ENCODE measurements at regions not wholly inside any gene's neighbourhood (a gene's known extent, or its start where the extent isn't known, plus 50 kb on each side); places are given as distances from the start of the nearest gene placed in this dataset.

DNA sequence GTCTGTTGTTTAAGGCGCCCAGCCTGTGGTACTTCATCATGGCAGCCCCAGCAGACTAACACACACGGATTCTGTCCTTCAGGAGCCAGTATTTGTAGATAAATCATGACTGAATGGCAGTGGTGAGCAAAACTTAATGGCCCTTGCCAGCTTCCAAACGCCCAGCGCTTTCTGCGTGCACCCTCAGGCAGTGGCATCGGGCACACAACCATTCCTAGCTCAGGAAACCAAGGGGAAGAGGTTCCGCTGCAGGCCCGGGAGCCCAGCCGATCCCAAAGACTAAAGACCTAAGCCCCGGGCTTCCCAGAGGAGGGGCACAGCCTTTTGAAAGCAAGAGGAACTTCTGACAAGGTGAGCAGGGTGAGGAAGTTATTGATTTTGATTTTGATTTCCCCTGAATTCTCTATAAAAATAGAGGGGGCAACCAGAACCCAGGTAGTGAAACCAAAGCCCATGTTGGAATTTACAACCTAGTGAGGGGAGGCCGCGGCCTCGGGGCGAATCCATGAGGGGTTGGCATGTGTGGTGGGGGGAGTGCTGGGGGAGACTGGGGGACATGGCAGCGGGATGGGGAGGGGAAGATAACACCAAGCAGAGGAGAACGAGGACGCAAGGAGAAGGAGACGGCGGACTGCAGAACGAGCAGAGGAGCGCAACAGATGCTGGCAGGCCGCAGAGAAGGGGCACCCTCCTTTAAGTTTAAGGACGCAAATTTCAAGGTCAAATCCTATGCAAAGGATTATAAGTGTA lies 79.9 kb upstream of the SEPTIN5 start:
- no peak overlapping the region for H3K4me3 Mint-ChIP-seq
- H3K27me3 Mint-ChIP-seq (ENCODE audit: low read depth) = no peaks in the 10 kb centered on the region
- no peaks in the 10 kb centered on the region for H3K4me1 Mint-ChIP-seq (ENCODE audit: low read depth)
- ATAC-seq (replicated peaks in 1 of 2) (no peak), DNase-seq (no peak)
- no peaks in the 10 kb centered on the region for H3K36me3 Mint-ChIP-seq (ENCODE audit: insufficient read depth in 2 of 2)
- H3K27ac Mint-ChIP-seq = no peak overlapping the region
- H3K9me3 Mint-ChIP-seq = no peaks in the 10 kb centered on the region

DNA sequence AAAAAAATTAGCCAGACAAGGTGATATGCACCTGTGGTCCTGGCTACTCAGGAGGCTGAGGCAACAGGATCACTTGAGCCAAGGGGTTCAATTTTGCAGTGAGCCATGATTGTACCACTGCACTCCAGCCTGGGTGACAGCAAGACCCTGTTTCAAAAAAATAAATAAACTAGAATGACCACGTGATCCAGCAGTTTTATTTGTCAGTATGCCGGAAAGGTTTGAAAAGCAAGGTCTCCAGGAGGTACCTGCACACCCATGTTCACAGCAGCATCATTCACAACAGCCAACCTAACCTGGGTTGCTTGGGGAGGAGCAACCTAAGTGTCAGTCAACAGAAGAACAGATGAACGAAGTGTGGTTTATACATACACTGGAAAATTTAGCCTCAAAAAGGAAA lies 78.7 kb upstream of the SEPTIN5 start:
- H3K4me3 Mint-ChIP-seq = no peak overlapping the region
- no peak for ATAC-seq (replicated peaks in 1 of 2)
- H3K27ac Mint-ChIP-seq = no peak overlapping the region
- no peak for DNase-seq
- no peaks in the 10 kb centered on the region for H3K9me3 Mint-ChIP-seq
- H3K4me1 Mint-ChIP-seq (ENCODE audit: low read depth) = no peaks in the 10 kb centered on the region
- H3K27me3 Mint-ChIP-seq (ENCODE audit: low read depth) = no peaks in the 10 kb centered on the region
- no peaks in the 10 kb centered on the region for H3K36me3 Mint-ChIP-seq (ENCODE audit: insufficient read depth in 2 of 2)

DNA sequence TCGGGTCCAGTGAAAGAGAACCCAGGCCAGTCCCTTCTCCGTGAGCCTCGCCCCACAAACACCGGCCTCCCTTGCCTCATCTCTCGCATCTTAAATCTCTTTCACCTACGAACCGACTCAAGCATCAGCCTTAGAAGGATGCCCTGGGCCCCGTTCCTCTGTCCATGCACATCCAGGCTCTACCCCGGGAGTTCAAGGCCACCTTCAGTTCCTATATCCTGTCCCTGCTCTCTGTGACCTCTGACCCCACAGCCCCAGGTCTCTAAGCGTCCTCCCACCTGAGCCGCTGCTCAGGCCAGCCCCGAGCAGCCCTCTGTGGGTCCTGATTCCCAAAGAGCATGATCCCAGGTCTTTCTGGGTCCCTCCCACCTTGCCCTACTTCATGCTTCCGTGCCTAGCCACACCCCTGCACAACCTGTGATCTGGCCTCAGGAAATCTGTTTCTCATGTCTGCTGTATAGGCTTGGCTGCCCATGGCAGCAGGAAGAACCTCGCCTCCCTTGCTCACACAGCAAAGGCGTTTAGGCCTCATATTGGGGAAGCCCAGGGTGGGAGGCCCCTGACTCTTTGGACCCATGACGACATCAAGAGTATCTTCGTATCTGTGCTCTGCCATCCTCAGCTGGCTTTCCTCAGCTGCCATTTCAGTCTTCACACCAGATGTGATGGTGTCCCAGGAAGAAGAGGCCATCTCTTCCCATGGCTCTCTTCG lies 77.5 kb upstream of the SEPTIN5 start:
- Mint-ChIP-seq H3K4me3 (no peak overlapping the region), H3K36me3 (ENCODE audit: insufficient read depth in 2 of 2) (no peaks in the 10 kb centered on the region), H3K9me3 (no peaks in the 10 kb centered on the region), H3K4me1 (ENCODE audit: low read depth) (no peaks in the 10 kb centered on the region), H3K27me3 (ENCODE audit: low read depth) (no peaks in the 10 kb centered on the region), H3K27ac (no peak overlapping the region)
- ATAC-seq (replicated peaks in 1 of 2) = no peak
- DNase-seq = no peak

DNA sequence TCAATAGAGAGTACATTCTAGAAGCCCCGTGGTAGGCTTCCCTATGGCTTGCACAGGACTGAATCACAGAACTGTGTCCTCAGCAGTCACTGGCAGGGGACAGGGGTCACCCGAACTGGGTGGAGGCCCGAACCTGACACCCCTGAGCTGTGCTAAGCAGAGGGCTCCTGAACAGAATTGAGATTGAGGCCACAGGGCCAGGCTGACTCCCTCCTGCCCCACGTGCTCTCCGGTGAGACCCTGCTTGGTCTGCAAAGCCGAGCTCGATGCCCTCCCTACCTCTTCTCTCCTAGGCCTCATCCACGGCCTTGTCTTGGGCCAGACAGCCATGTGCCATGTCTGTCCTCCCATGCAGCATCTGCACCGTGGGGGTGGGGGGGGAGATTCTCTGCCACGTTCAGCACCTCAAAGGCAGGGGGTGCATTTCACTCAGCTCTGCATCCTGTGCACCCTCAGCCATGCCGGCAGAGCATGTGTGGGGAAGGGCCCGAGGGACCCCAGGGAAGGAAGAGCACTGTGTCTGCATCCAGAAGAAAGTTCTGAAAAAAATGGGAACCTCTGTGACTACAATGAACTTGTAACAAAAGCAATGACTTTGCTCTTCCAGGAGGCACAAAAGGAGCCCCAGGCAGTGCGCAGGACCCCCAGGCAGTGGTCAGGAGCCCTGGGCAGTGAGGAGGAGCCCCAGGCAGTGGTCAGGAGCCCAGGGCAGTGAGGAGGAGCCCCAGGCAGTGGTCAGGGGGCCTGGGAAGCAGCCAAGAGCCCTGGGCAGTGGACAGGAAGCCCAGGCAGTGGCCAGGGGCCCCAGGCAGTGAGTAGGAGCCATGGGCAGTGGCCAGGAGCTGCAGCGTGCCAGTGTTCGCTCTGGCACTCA lies 76.7 kb upstream of the SEPTIN5 start:
- H3K9me3 Mint-ChIP-seq = no peaks in the 10 kb centered on the region
- ATAC-seq (replicated peaks in 1 of 2) (no peak), DNase-seq (no peak)
- H3K27ac Mint-ChIP-seq = no peak overlapping the region
- H3K36me3 Mint-ChIP-seq (ENCODE audit: insufficient read depth in 2 of 2) = no peaks in the 10 kb centered on the region
- no peaks in the 10 kb centered on the region for H3K27me3 Mint-ChIP-seq (ENCODE audit: low read depth)
- no peaks in the 10 kb centered on the region for H3K4me1 Mint-ChIP-seq (ENCODE audit: low read depth)
- H3K4me3 Mint-ChIP-seq = no peak overlapping the region

DNA sequence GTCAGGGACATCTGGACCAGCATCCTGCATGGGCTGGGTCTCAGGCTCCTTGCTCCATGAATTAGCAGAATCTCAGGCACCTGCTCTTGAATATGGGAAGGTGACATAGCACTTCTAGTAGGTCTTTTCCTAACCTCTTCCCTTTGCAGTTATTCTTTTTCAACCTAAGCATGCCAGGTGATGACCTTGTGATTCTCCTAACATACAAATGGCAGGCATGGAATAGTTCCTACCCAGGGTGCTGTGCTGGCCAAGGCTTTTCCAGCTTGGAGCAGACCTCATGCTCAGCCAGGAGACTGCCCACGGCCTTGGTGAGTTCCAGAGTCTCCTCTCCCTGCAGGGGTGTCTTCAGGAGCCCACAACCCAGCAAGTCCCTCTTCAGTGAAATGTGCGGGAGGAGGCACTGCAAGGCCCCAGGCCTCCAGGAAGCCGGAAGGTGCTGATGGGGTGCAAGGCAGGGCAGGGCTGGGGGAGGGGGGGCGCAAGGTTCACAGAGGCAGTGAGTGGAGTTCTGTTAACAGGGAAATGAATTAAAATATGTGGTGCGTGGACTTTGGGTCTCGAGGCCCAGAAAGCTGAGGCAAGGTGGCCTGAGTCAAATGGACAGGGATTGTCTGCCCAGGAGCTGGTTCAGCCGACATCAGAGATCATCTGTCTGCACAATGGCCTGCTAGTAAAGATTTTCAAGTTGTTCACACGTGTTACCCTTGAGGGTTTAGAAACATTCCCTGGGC lies 75.9 kb upstream of the SEPTIN5 start:
- no peak for ATAC-seq (replicated peaks in 1 of 2)
- no peak for DNase-seq
- no peak overlapping the region for H3K27ac Mint-ChIP-seq
- no peaks in the 10 kb centered on the region for H3K9me3 Mint-ChIP-seq
- H3K27me3 Mint-ChIP-seq (ENCODE audit: low read depth) = no peaks in the 10 kb centered on the region
- H3K36me3 Mint-ChIP-seq (ENCODE audit: insufficient read depth in 2 of 2) = no peaks in the 10 kb centered on the region
- H3K4me3 Mint-ChIP-seq = no peak overlapping the region
- H3K4me1 Mint-ChIP-seq (ENCODE audit: low read depth) = no peaks in the 10 kb centered on the region

DNA sequence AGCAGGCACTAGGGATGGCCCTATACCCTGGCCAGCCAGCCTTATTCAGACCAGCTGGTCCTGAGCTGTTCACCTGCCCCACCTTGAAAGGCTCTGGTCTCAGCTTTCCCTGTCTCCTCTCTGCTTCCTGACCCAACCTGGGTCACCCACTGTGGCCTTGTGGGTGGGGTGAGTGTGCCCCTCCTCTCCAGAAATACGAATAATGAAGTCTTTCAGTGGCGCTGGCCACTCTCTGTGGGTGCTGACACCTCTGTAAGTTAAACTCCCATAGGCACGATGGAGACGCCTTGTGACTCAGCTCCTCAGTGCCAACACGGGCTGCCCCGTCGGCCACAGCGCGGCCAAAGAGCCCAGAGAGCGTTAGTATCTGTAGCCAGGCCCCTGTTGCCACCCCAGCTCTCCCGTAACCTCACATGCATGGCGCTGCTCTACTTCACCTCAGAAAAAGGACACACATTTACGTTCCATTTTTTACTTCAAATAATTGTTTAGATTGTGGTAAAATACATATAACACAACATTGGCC lies 74.6 kb upstream of the SEPTIN5 start:
- no peaks in the 10 kb centered on the region for H3K4me1 Mint-ChIP-seq (ENCODE audit: low read depth)
- no peaks in the 10 kb centered on the region for H3K36me3 Mint-ChIP-seq (ENCODE audit: insufficient read depth in 2 of 2)
- H3K4me3 Mint-ChIP-seq = no peak overlapping the region
- no peaks in the 10 kb centered on the region for H3K27me3 Mint-ChIP-seq (ENCODE audit: low read depth)
- ATAC-seq (replicated peaks in 1 of 2) (no peak), DNase-seq (no peak)
- H3K9me3 Mint-ChIP-seq = no peaks in the 10 kb centered on the region
- H3K27ac Mint-ChIP-seq = no peak overlapping the region

DNA sequence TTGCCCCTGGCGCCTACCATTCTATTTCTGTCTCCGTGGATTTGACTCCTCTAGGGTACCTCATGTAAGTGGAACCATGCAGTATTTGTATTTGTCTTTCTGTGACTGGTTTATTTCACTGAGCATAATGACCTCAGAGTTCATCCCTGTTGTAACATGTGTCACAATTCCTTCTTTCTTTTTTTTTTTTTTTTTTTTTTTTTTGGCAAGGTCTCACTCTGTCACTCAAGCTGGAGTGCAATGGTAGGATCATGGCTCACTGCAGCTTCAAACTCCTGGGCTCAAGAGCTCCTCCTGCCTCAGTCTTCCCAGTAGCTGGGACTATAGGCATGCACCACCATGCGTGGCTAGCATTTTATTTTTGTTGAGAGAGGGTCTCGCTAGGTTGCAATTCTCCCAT lies 74.0 kb upstream of the SEPTIN5 start:
- DNase-seq (no peak), ATAC-seq (replicated peaks in 1 of 2) (no peak)
- peaks cover 4% of the 10 kb centered on the region for H3K27me3 Mint-ChIP-seq (ENCODE audit: low read depth)
- no peak overlapping the region for H3K27ac Mint-ChIP-seq
- no peaks in the 10 kb centered on the region for H3K36me3 Mint-ChIP-seq (ENCODE audit: insufficient read depth in 2 of 2)
- H3K9me3 Mint-ChIP-seq = no peaks in the 10 kb centered on the region
- no peaks in the 10 kb centered on the region for H3K4me1 Mint-ChIP-seq (ENCODE audit: low read depth)
- no peak overlapping the region for H3K4me3 Mint-ChIP-seq

DNA sequence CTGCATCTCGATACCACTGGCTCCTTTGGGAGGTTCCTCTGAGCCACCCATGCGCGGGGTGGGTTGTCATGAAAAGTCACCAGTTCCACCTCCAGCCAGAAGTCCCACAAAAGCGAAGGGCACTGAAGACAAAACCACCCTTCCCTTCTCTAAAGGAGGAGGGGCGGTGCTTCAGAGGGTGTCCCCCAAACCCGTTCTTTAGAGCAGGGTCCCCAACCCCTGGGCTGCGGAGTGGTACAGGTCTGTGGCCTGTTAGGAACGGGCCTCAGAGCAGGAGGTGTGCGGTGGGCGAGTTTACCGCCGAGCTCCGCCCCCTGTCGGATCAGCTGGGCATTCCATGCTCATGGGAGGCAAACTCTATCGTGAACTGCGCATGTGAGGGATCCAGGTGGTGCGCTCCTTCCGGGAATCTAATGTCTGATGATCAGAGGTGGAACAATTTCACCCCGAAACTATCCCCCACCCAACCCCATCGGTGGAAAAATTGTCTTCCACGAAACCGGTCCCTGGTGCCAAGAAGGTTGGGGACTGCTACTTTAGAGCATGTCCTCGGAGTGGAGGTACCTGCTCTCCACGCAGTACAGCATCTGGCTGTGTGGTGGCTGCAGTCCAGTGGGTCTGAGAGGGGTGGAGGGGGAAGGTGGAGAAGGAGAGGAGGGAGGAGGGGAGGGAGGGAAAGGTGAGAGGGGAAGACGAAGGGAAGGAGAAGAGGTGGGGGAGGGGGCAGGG lies 72.9 kb upstream of the SEPTIN5 start:
- Mint-ChIP-seq H3K4me3 (no peak overlapping the region), H3K27me3 (ENCODE audit: low read depth) (peaks cover 9% of the 10 kb centered on the region), H3K9me3 (no peaks in the 10 kb centered on the region), H3K36me3 (ENCODE audit: insufficient read depth in 2 of 2) (no peaks in the 10 kb centered on the region), H3K4me1 (ENCODE audit: low read depth) (no peaks in the 10 kb centered on the region), H3K27ac (no peak overlapping the region)
- DNase-seq (no peak), ATAC-seq (replicated peaks in 1 of 2) (no peak)

DNA sequence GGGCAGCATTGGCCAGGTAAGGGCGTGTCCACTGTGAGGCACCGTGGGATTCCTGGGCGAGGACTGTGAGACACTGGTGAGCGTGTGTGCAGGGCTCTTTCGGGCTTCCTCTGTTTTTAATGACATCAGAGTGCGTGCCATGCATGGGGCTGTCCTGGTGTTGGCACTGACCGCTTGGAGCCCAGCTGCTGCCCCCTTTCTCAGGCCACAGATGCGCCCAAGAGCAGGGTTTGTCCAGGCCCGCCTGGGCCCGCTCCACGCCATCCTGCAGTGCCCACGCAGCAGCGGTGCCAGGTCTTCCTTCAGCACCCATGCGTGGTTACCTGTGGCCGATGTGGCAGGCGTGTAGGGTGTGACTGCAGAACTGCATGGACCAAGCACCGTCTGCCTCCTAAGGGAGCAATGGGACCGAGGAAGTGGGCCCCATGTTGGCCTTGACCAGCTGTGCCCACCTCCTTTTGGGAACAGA lies 72.3 kb upstream of the SEPTIN5 start:
- H3K27ac Mint-ChIP-seq = no peak overlapping the region
- no peaks in the 10 kb centered on the region for H3K4me1 Mint-ChIP-seq (ENCODE audit: low read depth)
- DNase-seq (no peak), ATAC-seq (replicated peaks in 1 of 2) (no peak)
- H3K9me3 Mint-ChIP-seq = no peaks in the 10 kb centered on the region
- H3K27me3 Mint-ChIP-seq (ENCODE audit: low read depth) = peaks cover 9% of the 10 kb centered on the region
- no peak overlapping the region for H3K4me3 Mint-ChIP-seq
- peaks cover 0 to 1% of the 10 kb centered on the region in 2 donors for H3K36me3 Mint-ChIP-seq (ENCODE audit: insufficient read depth in 2 of 2)

DNA sequence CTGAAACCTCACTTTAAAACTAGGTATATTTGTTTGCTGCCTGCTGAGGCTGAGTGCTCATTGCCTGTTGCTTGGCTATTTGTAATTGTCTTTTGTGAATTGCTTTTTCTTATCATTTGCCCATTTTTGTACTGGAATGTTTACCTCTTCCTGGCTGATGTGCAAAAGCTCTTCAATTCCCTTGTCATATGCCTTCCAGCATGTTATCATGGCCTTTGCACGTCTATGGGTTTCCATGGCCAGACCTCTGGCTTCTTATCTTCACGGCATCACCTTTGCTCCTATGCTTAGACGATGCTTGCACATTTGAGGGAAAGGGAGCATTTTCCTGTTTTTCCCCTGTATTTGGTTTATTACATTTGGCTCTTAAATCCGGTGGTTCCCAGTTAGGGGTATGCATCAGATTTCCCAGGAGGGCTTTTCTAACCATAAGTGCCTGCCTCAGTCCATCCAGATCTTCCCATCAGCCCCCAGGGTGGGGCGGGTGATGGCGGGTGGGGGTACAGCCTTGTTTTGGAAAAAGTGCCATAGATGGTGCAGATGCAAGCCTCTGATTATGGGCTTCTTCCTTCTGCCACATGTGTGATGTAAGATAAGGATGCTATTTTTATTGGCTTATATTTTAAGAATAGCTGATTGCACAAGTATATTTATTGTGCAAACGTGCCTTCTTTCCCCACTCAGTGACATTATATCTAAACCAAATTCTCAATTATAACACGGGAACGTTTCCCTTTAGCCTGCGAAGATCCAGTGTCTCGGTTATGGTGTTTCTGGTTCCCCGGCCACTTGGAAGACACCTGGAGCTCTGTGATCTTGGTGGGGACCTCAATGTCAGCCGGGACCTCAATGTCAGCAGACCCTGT lies 70.6 kb upstream of the SEPTIN5 start:
- Mint-ChIP-seq H3K4me3 (no peak overlapping the region), H3K36me3 (ENCODE audit: insufficient read depth in 2 of 2) (peaks cover 8 to 9% of the 10 kb centered on the region in 2 donors), H3K27ac (no peak overlapping the region), H3K27me3 (ENCODE audit: low read depth) (peaks cover 9% of the 10 kb centered on the region), H3K4me1 (ENCODE audit: low read depth) (no peaks in the 10 kb centered on the region), H3K9me3 (peaks cover 0 to 7% of the 10 kb centered on the region in 2 donors)
- DNase-seq = no peak
- ATAC-seq (replicated peaks in 1 of 2) = no peak

DNA sequence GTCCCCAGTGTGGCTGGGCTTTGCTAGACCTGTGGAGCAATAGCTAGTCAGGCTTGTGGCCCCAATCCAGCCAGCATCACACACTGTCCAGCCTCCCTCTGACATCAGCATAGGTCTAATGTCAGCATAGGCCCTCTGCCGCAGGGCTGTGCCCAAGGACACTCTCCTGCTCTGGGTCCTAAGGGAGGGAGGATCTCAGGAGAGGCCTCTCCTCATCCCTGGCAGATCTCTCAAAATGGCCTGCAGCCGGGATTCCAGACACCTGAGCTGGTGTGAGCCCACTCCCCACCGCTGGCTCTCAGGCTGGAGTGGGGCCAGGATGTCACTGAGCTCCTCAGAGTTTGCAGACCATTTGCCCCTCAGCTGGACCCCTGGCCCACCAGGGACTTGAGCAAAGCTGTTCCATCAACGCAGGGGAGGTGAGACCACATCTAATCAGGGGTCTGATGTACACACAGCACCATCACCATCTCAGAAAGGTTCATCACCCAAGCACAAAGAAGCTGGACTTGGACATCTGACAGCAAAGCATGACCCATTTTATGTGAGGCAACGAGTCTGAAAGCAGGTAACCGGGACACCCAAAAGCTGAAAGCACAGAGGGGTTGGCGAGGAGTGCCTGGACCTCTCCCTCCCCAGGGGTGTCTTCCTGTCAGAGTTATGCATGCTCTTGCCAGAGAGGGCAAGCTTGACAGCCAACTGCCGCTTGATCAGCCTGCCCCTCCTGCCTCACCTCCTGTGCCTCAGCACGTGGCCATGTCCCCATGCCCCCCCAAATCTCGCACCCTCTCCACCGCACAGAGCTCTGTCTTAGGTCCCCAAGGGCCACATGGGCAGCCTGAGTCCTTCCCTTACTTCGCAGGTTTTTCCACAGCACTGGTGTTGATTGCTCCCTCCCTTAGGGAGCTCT lies 69.7 kb upstream of the SEPTIN5 start:
- H3K27me3 Mint-ChIP-seq (ENCODE audit: low read depth) = peaks cover 9% of the 10 kb centered on the region

More for the DNA sequence above, 69.7 kb upstream of the SEPTIN5 start:
- no peak for ATAC-seq (replicated peaks in 1 of 2)
- peaks cover 9% of the 10 kb centered on the region in 2 donors for H3K36me3 Mint-ChIP-seq (ENCODE audit: insufficient read depth in 2 of 2)
- no peak for DNase-seq
- peaks cover 2 to 9% of the 10 kb centered on the region in 2 donors for H3K9me3 Mint-ChIP-seq
- H3K27ac Mint-ChIP-seq = no peak overlapping the region
- no peaks in the 10 kb centered on the region for H3K4me1 Mint-ChIP-seq (ENCODE audit: low read depth)
- no peak overlapping the region for H3K4me3 Mint-ChIP-seq
